ENCODE measurements at regions not wholly inside any gene's neighbourhood (a gene's known extent, or its start where the extent isn't known, plus 50 kb on each side); places are given as distances from the start of the nearest gene placed in this dataset.
"Not testable (repeated sequence)": the region's sequence is repeated elsewhere in the genome, so short reads cannot be mapped to it uniquely, and the experiment has no call there.

- H3K27ac Mint-ChIP-seq, ATAC-seq: not testable (repeated sequence)
Measured at GRCh38 chr5:102592586-102592985, 93.8 kb upstream of the SLCO6A1 start.

DNA sequence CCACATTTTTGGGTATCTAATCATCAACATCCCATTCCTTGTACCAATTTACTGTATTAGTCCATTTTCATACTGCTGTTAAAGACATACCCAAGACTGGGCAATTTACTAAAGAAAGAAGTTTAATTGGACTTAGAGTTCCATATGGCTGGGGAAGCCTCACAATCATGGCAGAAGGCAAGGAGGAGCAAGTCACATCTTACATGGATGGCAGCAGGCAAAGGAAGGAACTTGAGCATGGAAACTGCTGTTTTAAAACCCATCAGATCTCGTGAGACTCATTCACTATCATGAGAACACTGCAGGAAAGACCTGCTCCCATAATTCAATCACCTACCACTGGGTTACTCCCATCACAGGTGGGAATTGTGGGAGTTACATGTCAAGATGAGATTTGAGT, 95.4 kb upstream of the SLCO6A1 start:
- no peak for DNase-seq (ENCODE audit: low spot score)
- H3K9me3 Mint-ChIP-seq = peaks cover 10% of the 10 kb centered on the region; the same call in 2 of the 3 replicates
- H4K20me1 ChIP-seq (replicated peaks; ENCODE audit: insufficient read depth) = no peaks in the 10 kb centered on the region
- ATAC-seq = no peak
- no peak overlapping the region for H3K4me3 ChIP-seq
- peaks cover 4% of the 10 kb centered on the region; the same call in 1 of the 3 replicates for H3K36me3 Mint-ChIP-seq (ENCODE audit: low read depth)
- H2AFZ ChIP-seq = no peak overlapping the region
- no peak overlapping the region for H3K4me2 ChIP-seq
- H3F3A ChIP-seq (replicated peaks; ENCODE audit: low read depth) = no peaks in the 10 kb centered on the region
- H3K79me2 ChIP-seq (replicated peaks; ENCODE audit: insufficient read depth) = no peaks in the 10 kb centered on the region
- no peaks in the 10 kb centered on the region for H3K27me3 Mint-ChIP-seq (ENCODE audit: insufficient read depth, low read depth, poor library complexity)
- no peak for TF ChIP-seq ZNF462 (CRISPR knock-in tag; IDR thresholded peaks at IDR 0.05)
- TF ChIP-seq ZNF114 (CRISPR knock-in tag; IDR thresholded peaks at IDR 0.05) = no peak
- no peak for TF ChIP-seq ETS1 (IDR thresholded peaks at IDR 0.05)
- TF ChIP-seq, protein P1, sequence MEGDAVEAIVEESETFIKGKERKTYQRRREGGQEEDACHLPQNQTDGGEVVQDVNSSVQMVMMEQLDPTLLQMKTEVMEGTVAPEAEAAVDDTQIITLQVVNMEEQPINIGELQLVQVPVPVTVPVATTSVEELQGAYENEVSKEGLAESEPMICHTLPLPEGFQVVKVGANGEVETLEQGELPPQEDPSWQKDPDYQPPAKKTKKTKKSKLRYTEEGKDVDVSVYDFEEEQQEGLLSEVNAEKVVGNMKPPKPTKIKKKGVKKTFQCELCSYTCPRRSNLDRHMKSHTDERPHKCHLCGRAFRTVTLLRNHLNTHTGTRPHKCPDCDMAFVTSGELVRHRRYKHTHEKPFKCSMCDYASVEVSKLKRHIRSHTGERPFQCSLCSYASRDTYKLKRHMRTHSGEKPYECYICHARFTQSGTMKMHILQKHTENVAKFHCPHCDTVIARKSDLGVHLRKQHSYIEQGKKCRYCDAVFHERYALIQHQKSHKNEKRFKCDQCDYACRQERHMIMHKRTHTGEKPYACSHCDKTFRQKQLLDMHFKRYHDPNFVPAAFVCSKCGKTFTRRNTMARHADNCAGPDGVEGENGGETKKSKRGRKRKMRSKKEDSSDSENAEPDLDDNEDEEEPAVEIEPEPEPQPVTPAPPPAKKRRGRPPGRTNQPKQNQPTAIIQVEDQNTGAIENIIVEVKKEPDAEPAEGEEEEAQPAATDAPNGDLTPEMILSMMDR (conservative IDR thresholded peaks at IDR 0.05; ENCODE audit: low read depth in 2 of 2) = no peak
- TF ChIP-seq NANOG (IDR thresholded peaks at IDR 0.05; ENCODE audit: borderline replicate concordance) = no peak
- no peak for TF ChIP-seq CREB1 (CRISPR knock-in tag; IDR thresholded peaks at IDR 0.05; ENCODE audit: low read depth)
- peaks cover 7% of the 10 kb centered on the region for H3K4me1 Mint-ChIP-seq
- no peaks in the 10 kb centered on the region for H3K9me2 ChIP-seq (ENCODE audit: insufficient read depth)
- 0 out of 2 replicates have a peak, but pooled peaks cover 5% of the 10 kb centered on the region for H3K36me3 ChIP-seq (ENCODE audit: insufficient read depth)
- peaks cover 13% of the 10 kb centered on the region for H3K4me1 ChIP-seq (ENCODE audit: insufficient read depth)
- no peaks in the 10 kb centered on the region for H3K27me3 ChIP-seq (ENCODE audit: insufficient read depth)
- no peak overlapping the region for H3K27ac Mint-ChIP-seq
- H3K4me3 Mint-ChIP-seq = no peak overlapping the region
- H3K27ac ChIP-seq (ENCODE audit: low read depth) = no peak overlapping the region

More at GRCh38 chr5:102592586-102592985, 93.8 kb upstream of the SLCO6A1 start:
- H3K4me3 Mint-ChIP-seq; H3K36me3 Mint-ChIP-seq (ENCODE audit: low read depth); H3K9me2 ChIP-seq (ENCODE audit: insufficient read depth); H3K4me2 ChIP-seq; H3K27me3 ChIP-seq (ENCODE audit: insufficient read depth); H4K20me1 ChIP-seq (replicated peaks; ENCODE audit: insufficient read depth); H3K27me3 Mint-ChIP-seq (ENCODE audit: insufficient read depth, low read depth, poor library complexity); H3K4me3 ChIP-seq; H3K79me2 ChIP-seq (replicated peaks; ENCODE audit: insufficient read depth); DNase-seq (ENCODE audit: low spot score); H3K4me1 Mint-ChIP-seq; H3K36me3 ChIP-seq (ENCODE audit: insufficient read depth); H3K27ac ChIP-seq (ENCODE audit: low read depth); H3F3A ChIP-seq (replicated peaks; ENCODE audit: low read depth); H2AFZ ChIP-seq: not testable (repeated sequence)
- H3K4me1 ChIP-seq (ENCODE audit: insufficient read depth) = peaks cover 13% of the 10 kb centered on the region
- H3K9me3 Mint-ChIP-seq = peaks cover 10% of the 10 kb centered on the region; the same call in 2 of the 3 replicates
